ENCODE measurements at regions not wholly inside any gene's neighbourhood (a gene's known extent, or its start where the extent isn't known, plus 50 kb on each side); places are given as distances from the start of the nearest gene placed in this dataset.
"Not testable (repeated sequence)": the region's sequence is repeated elsewhere in the genome, so short reads cannot be mapped to it uniquely, and the experiment has no call there.

- TF ChIP-seq CTCF (IDR thresholded peaks at IDR 0.05) = no peak
- H3K27ac ChIP-seq = no peak overlapping the region
- no peak overlapping the region for H3K4me3 ChIP-seq
- no peak for DNase-seq (ENCODE audit: low spot score)
Measured at GRCh38 chr2:143930891-143931290, 589.0 kb downstream of the ZEB2 start.

GRCh38 chr2:143928613-143929012 lies 591.3 kb downstream of the ZEB2 start:
- Histone ChIP-seq H3K27ac (no peak overlapping the region), H3K4me3 (no peak overlapping the region)
- no peak for DNase-seq (ENCODE audit: low spot score)
- no peak for TF ChIP-seq CTCF (IDR thresholded peaks at IDR 0.05)

- Histone ChIP-seq H3K27ac (no peak overlapping the region), H3K4me3 (no peak overlapping the region)
- DNase-seq (ENCODE audit: low spot score) = no peak
- TF ChIP-seq CTCF (IDR thresholded peaks at IDR 0.05) = no peak
Measured at GRCh38 chr2:143928184-143928583, 591.7 kb downstream of the ZEB2 start.

- TF ChIP-seq CTCF (IDR thresholded peaks at IDR 0.05) = no peak
- Histone ChIP-seq H3K27ac (no peak overlapping the region), H3K4me3 (no peak overlapping the region)
- DNase-seq (ENCODE audit: low spot score) = no peak
Measured at GRCh38 chr2:143926736-143927135, 593.2 kb downstream of the ZEB2 start.

GRCh38 chr2:143922261-143922830 lies 597.6 kb downstream of the ZEB2 start:
- not testable (repeated sequence) for H3K4me3 ChIP-seq; DNase-seq (ENCODE audit: low spot score); H3K27ac ChIP-seq

GRCh38 chr2:143918465-143918989 lies 601.4 kb downstream of the ZEB2 start:
- no peak for TF ChIP-seq CTCF (IDR thresholded peaks at IDR 0.05)
- H3K27ac ChIP-seq = no peak overlapping the region
- no peak for DNase-seq (ENCODE audit: low spot score)
- H3K4me3 ChIP-seq = no peak overlapping the region

GRCh38 chr2:143916781-143917180 lies 603.1 kb downstream of the ZEB2 start:
- no peak for TF ChIP-seq CTCF (IDR thresholded peaks at IDR 0.05)
- Histone ChIP-seq H3K27ac (no peak overlapping the region), H3K4me3 (no peak overlapping the region)
- no peak for DNase-seq (ENCODE audit: low spot score)

Data from coronary artery (tissue), 2 donors.